Adrenal gland (tissue), 9 donors: ENCODE measurements at regions not wholly inside any gene's neighbourhood (a gene's known extent, or its start where the extent isn't known, plus 50 kb on each side); places are given as distances from the start of the nearest gene placed in this dataset.

Experiments used
- DNase-seq, 7 donors: peaks; one replicate each; pipeline ENCODE4 v3.0.0-alpha.2; 2019 to 2020
- H3K27ac ChIP-seq, 5 donors: fragments of 200-600 bp; sonication (generic) in 4 of 5; 1 replicate in 3 of 5; 2 replicates in 2 of 5; pipeline versions ENCODE4 v1.5.1 to v1.8.0; 2016 to 2020; ENCODE audit warnings: mild to moderate bottlenecking in 1 of 5
- H3K27me3 ChIP-seq: fragments of 200-600 bp; 2 replicates; pipeline ENCODE4 v1.8.0; 2021
- H3K36me3 ChIP-seq, 2 donors: fragments of 200-600 bp; replicated peaks in 1 of 2; 1 replicate in 1 of 2; 2 replicates in 1 of 2; pipeline versions ENCODE4 v1.5.1 to v1.8.0; 2018 to 2022
- H3K4me1 ChIP-seq, 2 donors: fragments of 200-600 bp; replicated peaks in 1 of 2; 1 replicate in 1 of 2; 2 replicates in 1 of 2; pipeline versions ENCODE4 v1.5.1 to v1.8.0; 2018 to 2021
- H3K4me3 ChIP-seq, 4 donors: fragments of 200-600 bp; sonication (generic) in 3 of 4; one replicate each; pipeline ENCODE4 v1.5.1; 2016 to 2018
- H3K9me3 ChIP-seq, 3 donors: fragments of 200-600 bp; sonication (generic) in 1 of 3; replicated peaks in 1 of 3; 1 replicate in 2 of 3; 2 replicates in 1 of 3; pipeline versions ENCODE4 v1.5.1 to v1.8.0; 2016 to 2021
- CTCF ChIP-seq, 6 experiments: fragments of 450-650 bp in 4 of 6; fragments of 200-600 bp in 2 of 6; sonication (generic) in 1 of 6; IDR thresholded peaks; 1 replicate in 5 of 6; 2 replicates in 1 of 6; pipeline versions ENCODE4 v1.5.1 to v1.8.0; 2016 to 2021; ENCODE audit warnings: antibody characterized with exemption in 6 of 6, mild to moderate bottlenecking in 2 of 6, moderate library complexity in 1 of 6
- POLR2A ChIP-seq, 2 donors: fragments of 450-650 bp; IDR thresholded peaks; one replicate each; pipeline ENCODE4 v1.6.1; 2017; ENCODE audit warnings: antibody characterized with exemption in 2 of 2, mild to moderate bottlenecking in 2 of 2, moderate library complexity in 1 of 2
- WGBS, 4 donors: extraction: QIAGEN DNeasy Blood & Tissue Kit in 2 of 4; methylation state at CpG; one replicate each; pipeline versions ENCODE4 v1.1.5 to v1.1.7; 2013 to 2017; 5-methylcytosine and 5-hydroxymethylcytosine counted together
- intact Hi-C, 2 donors: fragments of 100-400 bp; cut with DNase I; formaldehyde crosslinking; loops; one replicate each; pipeline versions ENCODE4 v1.14.1 to v1.15.0; 2022 to 2023
- donor health status: healthy with polysubstance abuse.
- donor health status: Bipolar disorder and iron deficiency.
- donor health status: DM: yes; HTN: yes; CAD: no.
- donor health status: DM: no; HTN: no; CAD: no.
- donor health status: DM: no; HTN: no; CAD: no.

- intact Hi-C loops = no loop called here
- no peak for TF ChIP-seq CTCF (IDR thresholded peaks at IDR 0.05)
- TF ChIP-seq POLR2A (IDR thresholded peaks at IDR 0.05) = no peak
- 82 to 92% (median 84%) methylated on average over 4 of the region's 4 CpGs for WGBS, 4 donors
- H3K27me3 ChIP-seq = no peaks in the 10 kb centered on the region
- H3K9me3 ChIP-seq = no peaks in the 10 kb centered on the region
- H3K27ac ChIP-seq = no peak overlapping the region
- no peak overlapping the region for H3K4me3 ChIP-seq
- H3K36me3 ChIP-seq = no peaks in the 10 kb centered on the region
- no peaks in the 10 kb centered on the region for H3K4me1 ChIP-seq
- no peak for DNase-seq
Observed at GRCh38 chr20:40512591-40512990, 176.4 kb downstream of the MAFB start.

GRCh38 chr20:40511478-40511877 lies 177.6 kb downstream of the MAFB start:
- 74 to 84% (median 75%) methylated on average over 3 of the region's 3 CpGs; no CpG with 5 or more reads in 1 of the 4 donors for WGBS, 4 donors
- Histone ChIP-seq H3K9me3 (no peaks in the 10 kb centered on the region), H3K27me3 (no peaks in the 10 kb centered on the region), H3K27ac (no peak overlapping the region), H3K4me1 (no peaks in the 10 kb centered on the region), H3K36me3 (no peaks in the 10 kb centered on the region), H3K4me3 (no peak overlapping the region)
- intact Hi-C loops = no loop called here
- no peak for DNase-seq
- no peak for TF ChIP-seq CTCF (IDR thresholded peaks at IDR 0.05)

- intact Hi-C loops = no loop called here
- Histone ChIP-seq H3K4me1 (no peaks in the 10 kb centered on the region), H3K27ac (no peak overlapping the region), H3K4me3 (no peak overlapping the region), H3K27me3 (no peaks in the 10 kb centered on the region), H3K36me3 (no peaks in the 10 kb centered on the region), H3K9me3 (no peaks in the 10 kb centered on the region)
- WGBS, 4 donors = 92 to 95% (median 94%) methylated on average over 3 of the region's 3 CpGs
- TF ChIP-seq POLR2A (IDR thresholded peaks at IDR 0.05) = no peak
- TF ChIP-seq CTCF (IDR thresholded peaks at IDR 0.05) = no peak
- no peak for DNase-seq
Observed at GRCh38 chr20:40510622-40511021, 178.4 kb downstream of the MAFB start.

GRCh38 chr20:40508821-40509220 lies 180.2 kb downstream of the MAFB start:
- no peak for DNase-seq
- Histone ChIP-seq H3K4me3 (no peak overlapping the region), H3K4me1 (no peaks in the 10 kb centered on the region), H3K27ac (no peak overlapping the region), H3K9me3 (no peaks in the 10 kb centered on the region), H3K36me3 (no peaks in the 10 kb centered on the region), H3K27me3 (no peaks in the 10 kb centered on the region)
- no peak for TF ChIP-seq POLR2A (IDR thresholded peaks at IDR 0.05)
- TF ChIP-seq CTCF (IDR thresholded peaks at IDR 0.05) = no peak
- intact Hi-C loops = no loop called here
